Memory B cell (primary cell): ENCODE measurements at regions not wholly inside any gene's neighbourhood (a gene's known extent, or its start where the extent isn't known, plus 50 kb on each side); places are given as distances from the start of the nearest gene placed in this dataset.

Experiments
- ATAC-seq: fragments of 150-1000 bp; cut with Tn5 transposase; 2 replicates; pipeline ENCODE4 v1.10.0; 2021; ENCODE audit warnings: low read depth, mild to moderate bottlenecking, moderate library complexity
- DNase-seq, 2 donors: peaks; one replicate each; pipeline ENCODE4 v3.0.0; 2022; ENCODE audit warnings: low spot score in 2 of 2
- H3K27ac Mint-ChIP-seq: one replicate; pipeline ENCODE4 v1.8.0; 2022; ENCODE audit warnings: mild to moderate bottlenecking, moderate library complexity, mixed read lengths
- H3K27me3 Mint-ChIP-seq: one replicate; pipeline ENCODE4 v1.8.0; 2022; ENCODE audit warnings: mixed read lengths
- H3K36me3 Mint-ChIP-seq: one replicate; pipeline ENCODE4 v1.8.0; 2022; ENCODE audit warnings: mild to moderate bottlenecking, mixed read lengths
- H3K4me1 Mint-ChIP-seq: one replicate; pipeline ENCODE4 v1.8.0; 2022; ENCODE audit warnings: mixed read lengths
- H3K4me3 Mint-ChIP-seq: one replicate; pipeline ENCODE4 v1.8.0; 2022; ENCODE audit warnings: mild to moderate bottlenecking, moderate library complexity, mixed read lengths
- H3K9me3 Mint-ChIP-seq: one replicate; pipeline ENCODE4 v1.8.0; 2022; ENCODE audit warnings: mixed read lengths

- Mint-ChIP-seq H3K27me3 (peaks cover 3% of the 10 kb centered on the region), H3K9me3 (peaks cover 5% of the 10 kb centered on the region)
- no peak for ATAC-seq
These were observed 52.5 kb upstream of the TAF1B start for GRCh38 chr2:9790702-9791225.

GRCh38 chr2:9791711-9792110, 51.6 kb upstream of the TAF1B start:
- no peak overlapping the region for H3K4me3 Mint-ChIP-seq
- H3K27me3 Mint-ChIP-seq, result peaks cover 3% of the 10 kb centered on the region
- DNase-seq (no peak), ATAC-seq (no peak)
- peaks cover 9% of the 10 kb centered on the region for H3K4me1 Mint-ChIP-seq
- peaks cover 5% of the 10 kb centered on the region for H3K9me3 Mint-ChIP-seq
- H3K36me3 Mint-ChIP-seq, result peaks cover 4% of the 10 kb centered on the region
- peak overlapping the region; percentile 22 for H3K27ac Mint-ChIP-seq

More at GRCh38 chr2:9790702-9791225, 52.5 kb upstream of the TAF1B start:
- H3K27ac Mint-ChIP-seq, result no peak overlapping the region
- H3K4me3 Mint-ChIP-seq, result no peak overlapping the region
- H3K36me3 Mint-ChIP-seq, result peaks cover 4% of the 10 kb centered on the region
- H3K4me1 Mint-ChIP-seq, result peaks cover 9% of the 10 kb centered on the region
- no peak for DNase-seq

- peaks cover 5% of the 10 kb centered on the region for H3K9me3 Mint-ChIP-seq
- peaks cover 9% of the 10 kb centered on the region for H3K4me1 Mint-ChIP-seq
- H3K27ac Mint-ChIP-seq, result peak overlapping the region; percentile 12
- no peak for DNase-seq
- no peak for ATAC-seq
- H3K36me3 Mint-ChIP-seq, result peaks cover 4% of the 10 kb centered on the region
- peaks cover 3% of the 10 kb centered on the region for H3K27me3 Mint-ChIP-seq
- H3K4me3 Mint-ChIP-seq, result no peak overlapping the region
These were observed 49.9 kb upstream of the TAF1B start for GRCh38 chr2:9793156-9793917.
